Heart left ventricle (tissue), 16 donors: ENCODE measurements at regions not wholly inside any gene's neighbourhood (a gene's known extent, or its start where the extent isn't known, plus 50 kb on each side); places are given as distances from the start of the nearest gene placed in this dataset.

ENCODE experiments used
- ATAC-seq, 4 donors: fragments of 200-7000 bp; cut with Tn5 transposase; one replicate each; pipeline ENCODE4 v1.9.1; 2020 to 2022; ENCODE audit warnings: moderate library complexity in 4 of 4, mild to moderate bottlenecking in 3 of 4, moderate number of reproducible peaks in 1 of 4
- DNase-seq, 5 donors: peaks; one replicate each; pipeline ENCODE4 v3.0.0-alpha.2; 2020
- H3K27ac ChIP-seq, 12 donors: fragments of 200-600 bp; sonication (generic) in 4 of 12; one replicate each; pipeline versions ENCODE4 v1.5.0 to v1.8.0; 2016 to 2022; ENCODE audit warnings: mild to moderate bottlenecking in 2 of 12
- H3K27me3 ChIP-seq, 9 donors: fragments of 200-600 bp; sonication (generic) in 2 of 9; one replicate each; pipeline versions ENCODE4 v1.5.1 to v1.8.0; 2016 to 2022; ENCODE audit warnings: mild to moderate bottlenecking in 3 of 9
- H3K36me3 ChIP-seq, 9 donors: fragments of 200-600 bp; sonication (generic) in 2 of 9; one replicate each; pipeline versions ENCODE4 v1.5.0 to v1.8.0; 2018 to 2022; ENCODE audit warnings: mild to moderate bottlenecking in 2 of 9
- H3K4me1 ChIP-seq, 12 donors: fragments of 200-600 bp; sonication (generic) in 4 of 12; one replicate each; pipeline versions ENCODE4 v1.5.0 to v1.8.0; 2016 to 2022; ENCODE audit warnings: mild to moderate bottlenecking in 3 of 12
- H3K4me3 ChIP-seq, 12 donors: fragments of 200-600 bp; sonication (generic) in 4 of 12; one replicate each; pipeline versions ENCODE4 v1.5.0 to v1.8.0; 2017 to 2022; ENCODE audit warnings: mild to moderate bottlenecking in 9 of 12, moderate library complexity in 4 of 12
- H3K9me3 ChIP-seq, 12 donors: fragments of 200-600 bp; sonication (generic) in 4 of 12; one replicate each; pipeline versions ENCODE4 v1.5.0 to v1.8.0; 2016 to 2022; ENCODE audit warnings: mild to moderate bottlenecking in 1 of 12
- POLR2A ChIP-seq, 2 donors: fragments of 450-650 bp; IDR thresholded peaks; one replicate each; pipeline ENCODE4 v1.6.1; 2017; ENCODE audit warnings: antibody characterized with exemption in 2 of 2, mild to moderate bottlenecking in 2 of 2, moderate library complexity in 2 of 2
- WGBS, 4 donors: extraction: QIAGEN DNeasy Blood & Tissue Kit in 2 of 4; methylation state at CpG; one replicate each; pipeline versions ENCODE4 v1.1.5 to v1.1.7; 2013 to 2018; 5-methylcytosine and 5-hydroxymethylcytosine counted together
- intact Hi-C, 10 donors: fragments of 100-400 bp; cut with DNase I; formaldehyde crosslinking; loops; one replicate each; pipeline versions ENCODE4 v1.11.1 to v1.14.2; 2022
- TF ChIP-seq, protein P1 (sequence below), 12 donors: fragments of 200-600 bp; sonication (generic) in 4 of 12; IDR thresholded peaks; one replicate each; pipeline versions ENCODE4 v1.5.0 to v1.8.0; 2018 to 2022; ENCODE audit warnings: antibody characterized with exemption in 12 of 12, mild to moderate bottlenecking in 5 of 12
- donor health status: ischemic (EF 13 %, LVEDD 7.1; RV severe dilation, severe dysfunction).
- donor health status: healthy with polysubstance abuse.
- donor health status: DM: no; HTN: yes; CAD: no.
- donor health status: DM: no; HTN: no; CAD: no.
- donor health status: ischemic (EF 25% LVEDD 6.9; RV normal size, moderate dysfunction).
- donor health status: ischemic (EF 25% LVEDD 5.7; RV mildly dilated, moderate dysfunction).
- donor health status: healthy.
- donor health status: DM: yes; HTN: yes; CAD: no.
- donor health status: ischemic (EF 35%, LVEDD 5.7; RV mildly dilated, moderate dysfunction).
- donor health status: nonischemic (EF 11% LVEDD 7.7; RV severe dilation, severe dysfunction).
- donor health status: DM: yes; HTN: yes; CAD: no.
- donor health status: PGD.
- donor health status: ischemic (EF 29% LVEDD 5.4; RV normal size, mild dysfunction).
- donor health status: nonischemic (EF 23%, LVEDD 6.1; RV moderate dilation, normal function).

DNA sequence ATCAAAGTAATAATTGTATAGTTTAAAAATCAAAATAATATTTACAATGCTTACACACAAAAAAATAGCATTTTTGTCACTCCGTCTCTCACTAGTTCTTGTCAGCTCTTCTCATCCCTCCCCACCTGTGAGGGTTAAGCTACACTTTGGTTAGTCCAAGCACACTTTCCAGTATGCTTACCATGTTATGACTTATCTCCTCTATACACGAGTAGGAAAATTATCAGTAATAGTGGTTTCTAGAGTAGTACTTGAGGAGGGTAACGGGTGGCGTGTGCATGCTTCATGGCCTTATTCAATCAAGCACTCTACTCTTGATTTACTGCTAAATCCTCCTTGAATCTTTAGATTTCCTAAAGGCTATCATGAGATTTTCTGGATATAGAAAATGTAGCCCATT, 443.7 kb downstream of the UTRN start:
- H3K4me3 ChIP-seq = no peak overlapping the region
- H3K27ac ChIP-seq = no peak overlapping the region
- intact Hi-C loops = no loop called here
- TF ChIP-seq, protein P1, sequence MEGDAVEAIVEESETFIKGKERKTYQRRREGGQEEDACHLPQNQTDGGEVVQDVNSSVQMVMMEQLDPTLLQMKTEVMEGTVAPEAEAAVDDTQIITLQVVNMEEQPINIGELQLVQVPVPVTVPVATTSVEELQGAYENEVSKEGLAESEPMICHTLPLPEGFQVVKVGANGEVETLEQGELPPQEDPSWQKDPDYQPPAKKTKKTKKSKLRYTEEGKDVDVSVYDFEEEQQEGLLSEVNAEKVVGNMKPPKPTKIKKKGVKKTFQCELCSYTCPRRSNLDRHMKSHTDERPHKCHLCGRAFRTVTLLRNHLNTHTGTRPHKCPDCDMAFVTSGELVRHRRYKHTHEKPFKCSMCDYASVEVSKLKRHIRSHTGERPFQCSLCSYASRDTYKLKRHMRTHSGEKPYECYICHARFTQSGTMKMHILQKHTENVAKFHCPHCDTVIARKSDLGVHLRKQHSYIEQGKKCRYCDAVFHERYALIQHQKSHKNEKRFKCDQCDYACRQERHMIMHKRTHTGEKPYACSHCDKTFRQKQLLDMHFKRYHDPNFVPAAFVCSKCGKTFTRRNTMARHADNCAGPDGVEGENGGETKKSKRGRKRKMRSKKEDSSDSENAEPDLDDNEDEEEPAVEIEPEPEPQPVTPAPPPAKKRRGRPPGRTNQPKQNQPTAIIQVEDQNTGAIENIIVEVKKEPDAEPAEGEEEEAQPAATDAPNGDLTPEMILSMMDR (IDR thresholded peaks at IDR 0.05) = no peak
- TF ChIP-seq POLR2A (IDR thresholded peaks at IDR 0.05) = no peak
- H3K4me1 ChIP-seq = peaks cover 0 to 3% (median 0%) of the 10 kb centered on the region in 12 donors
- ATAC-seq (no peak), DNase-seq (no peak)
- H3K27me3 ChIP-seq = no peaks in the 10 kb centered on the region
- H3K9me3 ChIP-seq = no peaks in the 10 kb centered on the region
- 84 to 88% (median 86%) methylated on average over 4 of the region's 4 CpGs for WGBS, 4 donors
- peaks cover 0 to 41% (median 36%) of the 10 kb centered on the region in 9 donors for H3K36me3 ChIP-seq

DNA sequence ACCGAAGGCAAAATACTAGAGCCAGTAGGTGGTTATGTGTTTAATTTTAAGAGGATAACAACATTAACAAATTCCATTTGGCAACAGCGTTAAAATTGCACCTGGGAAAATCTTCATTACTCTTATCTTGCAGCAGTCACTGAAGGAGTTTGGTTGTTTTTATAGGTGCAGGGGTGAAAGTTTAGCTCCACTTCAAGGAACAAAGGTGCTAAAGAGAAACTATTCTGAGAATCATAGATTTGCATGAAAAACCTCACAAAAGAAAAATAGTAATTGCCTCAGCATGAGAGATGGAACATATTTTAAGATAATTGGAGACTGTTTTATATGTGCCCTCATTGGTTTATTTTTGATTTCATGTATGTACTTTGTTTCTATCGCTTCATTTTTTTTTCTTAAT, 444.4 kb downstream of the UTRN start:
- DNase-seq = no peak
- Histone ChIP-seq H3K27ac (no peak overlapping the region), H3K27me3 (no peaks in the 10 kb centered on the region), H3K4me1 (peaks cover 0 to 3% (median 0%) of the 10 kb centered on the region in 12 donors), H3K36me3 (peaks cover 0 to 48% (median 42%) of the 10 kb centered on the region in 9 donors), H3K9me3 (no peaks in the 10 kb centered on the region), H3K4me3 (no peak overlapping the region)
- ATAC-seq = no peak
- WGBS, 4 donors = 92 to 95% (median 93%) methylated on average over 3 of the region's 3 CpGs
- intact Hi-C loops = no loop called here
- TF ChIP-seq, protein P1 (IDR thresholded peaks at IDR 0.05) = no peak
- TF ChIP-seq POLR2A (IDR thresholded peaks at IDR 0.05) = no peak

DNA sequence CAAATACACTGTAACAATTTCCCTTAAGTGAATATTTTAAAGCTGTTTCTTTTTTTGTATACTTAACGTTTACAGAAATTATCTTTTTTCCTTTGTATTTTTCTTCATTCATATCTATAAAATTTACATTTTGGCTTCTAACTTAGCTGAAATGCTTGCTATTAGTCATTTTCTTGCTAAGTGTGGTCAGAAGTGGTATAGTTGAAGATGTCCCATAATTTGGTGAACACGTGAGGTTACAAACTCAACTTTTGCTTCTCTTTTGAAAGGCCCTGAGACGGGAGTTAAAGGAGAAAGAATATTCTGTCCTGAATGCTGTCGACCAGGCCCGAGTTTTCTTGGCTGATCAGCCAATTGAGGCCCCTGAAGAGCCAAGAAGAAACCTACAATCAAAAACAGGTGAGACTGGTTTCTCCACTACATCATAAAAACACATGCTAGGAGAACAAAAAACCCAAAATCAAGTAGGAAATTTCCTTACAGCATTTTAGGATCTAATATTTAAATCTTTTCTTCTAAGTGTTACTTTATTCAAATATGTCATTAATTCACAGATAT, 445.0 kb downstream of the UTRN start:
- ATAC-seq = no peak
- peaks cover 0 to 3% (median 0%) of the 10 kb centered on the region in 12 donors for H3K4me1 ChIP-seq
- WGBS, 4 donors = 89 to 92% (median 90%) methylated on average over 5 of the region's 5 CpGs
- no peak for TF ChIP-seq POLR2A (IDR thresholded peaks at IDR 0.05)
- TF ChIP-seq, protein P1 (IDR thresholded peaks at IDR 0.05) = no peak
- H3K4me3 ChIP-seq = no peak overlapping the region
- H3K9me3 ChIP-seq = no peaks in the 10 kb centered on the region
- no peak overlapping the region for H3K27ac ChIP-seq
- H3K27me3 ChIP-seq = no peaks in the 10 kb centered on the region
- intact Hi-C loops = no loop called here
- H3K36me3 ChIP-seq = peaks cover 0 to 49% (median 43%) of the 10 kb centered on the region in 9 donors
- DNase-seq = no peak

DNA sequence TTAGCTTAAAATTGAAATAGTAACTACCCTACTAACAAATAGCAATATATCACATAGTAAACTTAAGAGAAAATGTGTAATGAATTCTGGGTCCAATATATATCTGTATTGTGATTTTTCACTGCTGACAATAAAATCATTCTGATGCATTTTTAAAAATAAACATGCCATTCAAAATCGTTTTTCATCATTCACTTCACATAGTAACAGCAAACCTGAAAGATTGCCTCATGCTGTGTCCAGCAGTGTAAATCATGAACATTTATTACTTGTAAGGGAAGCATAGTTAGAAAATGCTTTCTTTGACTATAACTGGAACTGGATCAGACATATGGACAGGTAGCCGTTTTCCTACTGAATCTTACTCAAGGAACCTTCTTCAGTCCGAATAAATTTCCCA, 446.1 kb downstream of the UTRN start:
- DNase-seq (no peak), ATAC-seq (no peak)
- intact Hi-C loops = no loop called here
- no peaks in the 10 kb centered on the region for H3K27me3 ChIP-seq
- no peak overlapping the region for H3K4me3 ChIP-seq
- H3K36me3 ChIP-seq = peaks cover 0 to 53% (median 43%) of the 10 kb centered on the region in 9 donors
- H3K27ac ChIP-seq = no peak overlapping the region
- TF ChIP-seq, protein P1 (IDR thresholded peaks at IDR 0.05) = no peak
- TF ChIP-seq POLR2A (IDR thresholded peaks at IDR 0.05) = no peak
- no peaks in the 10 kb centered on the region for H3K4me1 ChIP-seq
- H3K9me3 ChIP-seq = no peaks in the 10 kb centered on the region
- 85 to 87% (median 86%) methylated on average over 3 of the region's 3 CpGs for WGBS, 4 donors
